NCI-H748 (cell line): ENCODE measurements at regions not wholly inside any gene's neighbourhood (a gene's known extent, or its start where the extent isn't known, plus 50 kb on each side); places are given as distances from the start of the nearest gene placed in this dataset.
"Not testable (repeated sequence)": the region's sequence is repeated elsewhere in the genome, so short reads cannot be mapped to it uniquely, and the experiment has no call there.

Source experiments
- DNase-seq: peaks from one replicate; lab custom pipeline; 2025; ENCODE audit not compliant: unreplicated experiment; lab: John Stamatoyannopoulos, UW

- DNase-seq, result no peak
Observed at GRCh38 chr3:33956206-33956605, 157.8 kb downstream of the PDCD6IP start.

GRCh38 chr3:33956776-33957175, 158.3 kb downstream of the PDCD6IP start:
- DNase-seq, result no peak

- DNase-seq, result no peak
Observed at GRCh38 chr3:33957176-33957575, 158.7 kb downstream of the PDCD6IP start.

- no peak for DNase-seq
Observed at GRCh38 chr3:33958661-33959060, 160.2 kb downstream of the PDCD6IP start.

- DNase-seq, result no peak
Observed at GRCh38 chr3:33962396-33962795, 164.0 kb downstream of the PDCD6IP start.

GRCh38 chr3:33970180-33970579, 171.8 kb downstream of the PDCD6IP start:
- DNase-seq, result not testable (repeated sequence)

GRCh38 chr3:33971055-33971454, 172.6 kb downstream of the PDCD6IP start:
- no peak for DNase-seq

- no peak for DNase-seq
Observed at GRCh38 chr3:33975463-33975862, 177.0 kb downstream of the PDCD6IP start.

GRCh38 chr3:33977227-33977626, 178.8 kb downstream of the PDCD6IP start:
- DNase-seq, result no peak

- DNase-seq, result peak; percentile 10
Observed at GRCh38 chr3:33980252-33980651, 181.8 kb downstream of the PDCD6IP start.

- DNase-seq, result no peak
Observed at GRCh38 chr3:33982269-33982798, 183.9 kb downstream of the PDCD6IP start.

- not testable (repeated sequence) for DNase-seq
Observed at GRCh38 chr3:33982949-33983348, 184.5 kb downstream of the PDCD6IP start.

GRCh38 chr3:33989229-33989628, 190.8 kb downstream of the PDCD6IP start:
- no peak for DNase-seq

- no peak for DNase-seq
Observed at GRCh38 chr3:33991673-33992072, 193.2 kb downstream of the PDCD6IP start.

- DNase-seq, result no peak
Observed at GRCh38 chr3:33993631-33994030, 195.2 kb downstream of the PDCD6IP start.

- no peak for DNase-seq
Observed at GRCh38 chr3:33994568-33994967, 196.1 kb downstream of the PDCD6IP start.

- no peak for DNase-seq
Observed at GRCh38 chr3:34000301-34000700, 201.9 kb downstream of the PDCD6IP start.

- DNase-seq, result no peak
Observed at GRCh38 chr3:34001022-34001421, 202.6 kb downstream of the PDCD6IP start.

- DNase-seq, result no peak
Observed at GRCh38 chr3:34001990-34002389, 203.6 kb downstream of the PDCD6IP start.

- no peak for DNase-seq
Observed at GRCh38 chr3:34002569-34003100, 204.2 kb downstream of the PDCD6IP start.

GRCh38 chr3:34005886-34006285, 207.5 kb downstream of the PDCD6IP start:
- no peak for DNase-seq

- DNase-seq, result no peak
Observed at GRCh38 chr3:34008191-34008590, 209.8 kb downstream of the PDCD6IP start.
